IMR-90 (cell line): ENCODE measurements at regions not wholly inside any gene's neighbourhood (a gene's known extent, or its start where the extent isn't known, plus 50 kb on each side); places are given as distances from the start of the nearest gene placed in this dataset.

ENCODE experiments used
- ATAC-seq: fragments of 200-7000 bp; cut with Tn5 transposase; 2 replicates; pipeline ENCODE4 v1.9.1; 2020; ENCODE audit warnings: low read depth, mild to moderate bottlenecking, moderate library complexity
- BruUV-seq: library from RNA; stranded (reverse); fragments of 400-500 nt; replicated peaks from 2 replicates; lab custom pipeline; 2021; lab: Mats Ljungman, UMichigan
- CTCF ChIA-PET: fragments of 300-600 bp; formaldehyde crosslinking; extraction: SDS; loops from one replicate; lab custom pipeline; 2021; ENCODE audit warnings: antibody characterized with exemption; lab: Yijun Ruan, JAX
- POLR2A ChIA-PET: fragments of 300-600 bp; sonication (Branson Sonifier 250); formaldehyde crosslinking; loops from one replicate; lab custom pipeline; 2022; ENCODE audit warnings: antibody characterized with exemption; ENCODE audit not compliant: unreplicated experiment; lab: Charles Lee
- DNase-seq: peaks from one replicate; pipeline ENCODE4 v3.0.0; 2013
- H2AFZ ChIP-seq: replicated peaks from 2 replicates; pipeline ENCODE3; 2013; ENCODE audit warnings: low read length, mild to moderate bottlenecking; ENCODE audit not compliant: poor library complexity
- H2AK5ac ChIP-seq: 2 replicates; pipeline ENCODE4 v1.6.1; 2013; ENCODE audit warnings: low read depth, low read length, inconsistent platforms
- H2AK9ac ChIP-seq: replicated peaks from 2 replicates; pipeline ENCODE3; 2013; ENCODE audit warnings: mild to moderate bottlenecking, low read depth, low read length, moderate library complexity; ENCODE audit not compliant: poor library complexity
- H2BK120ac ChIP-seq: 2 replicates; pipeline ENCODE4 v1.6.1; 2013; ENCODE audit warnings: low read depth, low read length, inconsistent platforms
- H2BK15ac ChIP-seq: 3 replicates; pipeline ENCODE4 v1.6.1; 2013; ENCODE audit warnings: low read depth, low read length, inconsistent platforms
- H2BK20ac ChIP-seq: 2 replicates; pipeline ENCODE4 v1.6.1; 2013; ENCODE audit warnings: low read depth, mild to moderate bottlenecking, inconsistent platforms, low read length, moderate library complexity
- H2BK5ac ChIP-seq: 2 replicates; pipeline ENCODE4 v1.6.1; 2013; ENCODE audit warnings: mild to moderate bottlenecking, low read depth, low read length, inconsistent platforms; ENCODE audit not compliant: poor library complexity, severe bottlenecking
- H3K14ac ChIP-seq: replicated peaks from 2 replicates; pipeline ENCODE4 v1.6.1; 2013; ENCODE audit warnings: low read depth, low read length, inconsistent platforms
- H3K18ac ChIP-seq: 2 replicates; pipeline ENCODE4 v1.6.1; 2013; ENCODE audit warnings: low read depth, low read length, control low read depth
- H3K23ac ChIP-seq: 2 replicates; pipeline ENCODE4 v1.6.1; 2013; ENCODE audit warnings: low read depth, low read length, inconsistent platforms
- H3K27ac ChIP-seq: 2 replicates; pipeline ENCODE4 v1.5.1; 2013; ENCODE audit warnings: mild to moderate bottlenecking, control low read depth, low read length; ENCODE audit not compliant: insufficient read depth
- H3K27me3 ChIP-seq: 2 replicates; pipeline ENCODE4 v1.6.1; 2013; ENCODE audit warnings: low read length; ENCODE audit not compliant: control insufficient read depth, insufficient read depth
- H3K36me3 ChIP-seq: 2 replicates; pipeline ENCODE4 v1.6.1; 2013; ENCODE audit warnings: low read length, mixed read lengths; ENCODE audit not compliant: control insufficient read depth, insufficient read depth
- H3K4ac ChIP-seq: 2 replicates; pipeline ENCODE4 v1.6.1; 2013; ENCODE audit warnings: low read depth, low read length, inconsistent platforms
- H3K4me1 ChIP-seq: 2 replicates; pipeline ENCODE4 v1.6.1; 2013; ENCODE audit warnings: low read length, mixed read lengths; ENCODE audit not compliant: control insufficient read depth, insufficient read depth
- H3K4me2 ChIP-seq: 2 replicates; pipeline ENCODE4 v1.6.1; 2013; ENCODE audit warnings: low read depth, mild to moderate bottlenecking, control low read depth, low read length, moderate library complexity
- H3K4me3 ChIP-seq: 2 replicates; pipeline ENCODE4 v1.5.1; 2013; ENCODE audit warnings: low read depth, mild to moderate bottlenecking, control low read depth, low read length, moderate library complexity; ENCODE audit not compliant: insufficient read depth
- H3K56ac ChIP-seq: 2 replicates; pipeline ENCODE4 v1.6.1; 2013; ENCODE audit warnings: low read length, inconsistent platforms; ENCODE audit not compliant: insufficient read depth; ENCODE audit errors: extremely low read depth
- H3K79me1 ChIP-seq, 2 experiments: 2 replicates each; pipeline ENCODE4 v1.6.1; 2013; ENCODE audit warnings: low read length in 2 of 2, inconsistent platforms in 1 of 2, low read depth in 1 of 2
- H3K9ac ChIP-seq: 2 replicates; pipeline ENCODE4 v1.6.1; 2013; ENCODE audit warnings: low read depth, low read length, control low read depth
- H3K9me1 ChIP-seq: 2 replicates; pipeline ENCODE4 v1.6.1; 2013; ENCODE audit warnings: low read length, inconsistent platforms; ENCODE audit not compliant: insufficient read depth
- H3K9me3 ChIP-seq: 2 replicates; pipeline ENCODE4 v1.6.1; 2013; ENCODE audit warnings: low read length; ENCODE audit not compliant: control insufficient read depth, insufficient read depth
- H4K20me1 ChIP-seq: 2 replicates; pipeline ENCODE4 v1.6.1; 2013; ENCODE audit warnings: low read length, inconsistent platforms; ENCODE audit not compliant: insufficient read depth
- H4K5ac ChIP-seq: 2 replicates; pipeline ENCODE4 v1.6.1; 2013; ENCODE audit warnings: mild to moderate bottlenecking, low read depth, low read length, control low read depth
- H4K8ac ChIP-seq, 2 experiments: 2 replicates each; pipeline ENCODE4 v1.6.1; 2013; ENCODE audit warnings: low read depth in 2 of 2, low read length in 2 of 2, control low read depth in 1 of 2, inconsistent platforms in 1 of 2
- H4K91ac ChIP-seq: 2 replicates; pipeline ENCODE4 v1.6.1; 2013; ENCODE audit warnings: low read depth, low read length, inconsistent platforms; ENCODE audit not compliant: insufficient read depth
- BHLHE40 ChIP-seq: fragments of 150-350 bp; IDR thresholded peaks from 2 replicates; pipeline ENCODE4 v1.6.1; 2016; ENCODE audit warnings: mild to moderate bottlenecking, low read depth, low read length
- CEBPB ChIP-seq: IDR thresholded peaks from 2 replicates; pipeline ENCODE4 v1.6.1; 2012; ENCODE audit warnings: low read depth, low read length, improper control_type of control experiment
- CHD1 ChIP-seq: IDR thresholded peaks from 2 replicates; pipeline ENCODE4 v1.6.1; 2012; ENCODE audit warnings: low read depth, low read length, improper control_type of control experiment
- CTCF ChIP-seq: conservative IDR thresholded peaks from 2 replicates; pipeline ENCODE4 v1.5.1; 2012; ENCODE audit warnings: mild to moderate bottlenecking, low read depth, low read length, improper control_type of control experiment
- ELK1 ChIP-seq: fragments of 150-350 bp; IDR thresholded peaks from 2 replicates; pipeline ENCODE4 v1.6.1; 2016; ENCODE audit warnings: low read depth, mild to moderate bottlenecking, low read length, moderate library complexity, borderline replicate concordance
- FOS ChIP-seq: fragments of 150-350 bp; IDR thresholded peaks from 2 replicates; pipeline ENCODE4 v1.6.1; 2016; ENCODE audit warnings: low read depth, low read length
- MAFK ChIP-seq: IDR thresholded peaks from 2 replicates; pipeline ENCODE4 v1.6.1; 2012; ENCODE audit warnings: low read depth, low read length, improper control_type of control experiment
- MAZ ChIP-seq: IDR thresholded peaks from 2 replicates; pipeline ENCODE4 v1.6.1; 2012; ENCODE audit warnings: low read depth, mild to moderate bottlenecking, low read length, improper control_type of control experiment, moderate library complexity, borderline replicate concordance
- MXI1 ChIP-seq: IDR thresholded peaks from 2 replicates; pipeline ENCODE4 v1.6.1; 2012; ENCODE audit warnings: low read depth, mild to moderate bottlenecking, low read length, moderate library complexity, borderline replicate concordance
- NFE2L2 ChIP-seq: fragments of 150-350 bp; IDR thresholded peaks from 2 replicates; pipeline ENCODE4 v1.6.1; 2016; ENCODE audit warnings: low read depth, mild to moderate bottlenecking, low read length
- POLR2A ChIP-seq: IDR thresholded peaks from 2 replicates; pipeline ENCODE4 v1.6.1; 2012; ENCODE audit warnings: mild to moderate bottlenecking, low read depth, low read length
- RAD21 ChIP-seq: IDR thresholded peaks from 2 replicates; pipeline ENCODE4 v1.6.1; 2012; ENCODE audit warnings: low read length, improper control_type of control experiment
- RCOR1 ChIP-seq: IDR thresholded peaks from 2 replicates; pipeline ENCODE4 v1.6.1; 2012; ENCODE audit warnings: mild to moderate bottlenecking, low read length, improper control_type of control experiment; ENCODE audit not compliant: insufficient replicate concordance
- RFX5 ChIP-seq: IDR thresholded peaks from 2 replicates; pipeline ENCODE4 v1.8.0; 2012; ENCODE audit warnings: low read depth, mild to moderate bottlenecking, low read length, moderate library complexity
- SMC3 ChIP-seq: fragments of 150-350 bp; IDR thresholded peaks from 2 replicates; pipeline ENCODE4 v1.6.1; 2016; ENCODE audit warnings: low read depth, mild to moderate bottlenecking, antibody characterized with exemption, low read length, moderate library complexity
- USF2 ChIP-seq: fragments of 150-350 bp; IDR thresholded peaks from 2 replicates; pipeline ENCODE4 v1.6.1; 2017; ENCODE audit warnings: mild to moderate bottlenecking, antibody characterized with exemption, low read length, low read depth
- WGBS, 2 experiments: methylation state at CpG; one replicate each; pipeline versions ENCODE4 v1.1.5 to v1.1.7; 2013; ENCODE audit warnings: missing lambda C conversion rate in 2 of 2; ENCODE audit not compliant: insufficient read length in 1 of 2; ENCODE audit errors: extremely low coverage in 2 of 2; 5-methylcytosine and 5-hydroxymethylcytosine counted together
- dilution Hi-C: fragments of 300-500 bp; cut with HindIII; formaldehyde crosslinking; loops from one replicate; pipeline ENCODE4 v1.14.3; 2018; ENCODE audit warnings: low sequenced_read_pairs; ENCODE audit not compliant: unreplicated experiment
- in situ Hi-C: fragments of 300-500 bp; cut with MboI; formaldehyde crosslinking; loops from 3 replicates; pipeline ENCODE4 v1.14.3; 2019; ENCODE audit warnings: low sequenced_read_pairs, inconsistent platforms, mixed read lengths
- intact Hi-C: fragments of 100-400 bp; cut with micrococcal nuclease; formaldehyde crosslinking; loops from 2 replicates; pipeline ENCODE4 v1.10.0; 2022

- dilution Hi-C loops = no loop called here
- ATAC-seq = no peak
- no TSS peak for BruUV-seq
These were observed 725.2 kb downstream of the LRRIQ3 start for GRCh38 chr1:73472810-73473209.

More at GRCh38 chr1:73472810-73473209, 725.2 kb downstream of the LRRIQ3 start:
- peaks cover 7% of the 10 kb centered on the region; the same call in 1 of the 2 replicates for H3K9me3 ChIP-seq
- intact Hi-C loops = no loop called here
- H3K23ac ChIP-seq = no peak overlapping the region
- in situ Hi-C loops = no loop called here
- no peak overlapping the region for H3K4me3 ChIP-seq
- H3K27me3 ChIP-seq = no peaks in the 10 kb centered on the region
- H2BK5ac ChIP-seq = no peak overlapping the region
- H3K14ac ChIP-seq = no peak overlapping the region
- no peaks in the 10 kb centered on the region for H3K4me1 ChIP-seq
- no peak for DNase-seq
- H3K4ac ChIP-seq = no peak overlapping the region
- no peak overlapping the region for H3K4me2 ChIP-seq
- no peak for TF ChIP-seq NFE2L2
- no peak for TF ChIP-seq MXI1
- TF ChIP-seq POLR2A = no peak
- TF ChIP-seq USF2 = no peak
- TF ChIP-seq FOS = no peak
- no peak for TF ChIP-seq MAZ
- TF ChIP-seq SMC3 = no peak
- no peak for TF ChIP-seq MAFK
- TF ChIP-seq CHD1 = no peak
- no peak for TF ChIP-seq CTCF
- no peak for TF ChIP-seq BHLHE40
- no peak for TF ChIP-seq CEBPB
- TF ChIP-seq RAD21 = no peak
- TF ChIP-seq RFX5 = no peak
- TF ChIP-seq ELK1 = no peak
- no peak for TF ChIP-seq RCOR1
- no peak overlapping the region for H4K5ac ChIP-seq
- no peak overlapping the region for H4K91ac ChIP-seq
- H2BK20ac ChIP-seq = no peak overlapping the region
- H2BK15ac ChIP-seq = no peak overlapping the region
- H3K9me1 ChIP-seq = no peaks in the 10 kb centered on the region
- no peaks in the 10 kb centered on the region for H4K20me1 ChIP-seq
- H2AK5ac ChIP-seq = no peak overlapping the region
- no peak overlapping the region for H3K9ac ChIP-seq
- no peak overlapping the region for H3K56ac ChIP-seq
- no peak overlapping the region for H2AFZ ChIP-seq
- 7% methylated on average over 2 of the region's 7 CpGs; no CpG with 5 or more reads in 1 of the 2 experiments for WGBS, 2 experiments
- H2AK9ac ChIP-seq = no peak overlapping the region
- H3K27ac ChIP-seq = no peak overlapping the region
- ChIA-PET CTCF (no interaction called here), POLR2A (no interaction called here)
- H2BK120ac ChIP-seq = no peak overlapping the region
- H3K79me1 ChIP-seq = no peaks in the 10 kb centered on the region
- H3K36me3 ChIP-seq = no peaks in the 10 kb centered on the region
- no peak overlapping the region for H4K8ac ChIP-seq
- no peak overlapping the region for H3K18ac ChIP-seq
